ENCODE measurements at regions not wholly inside any gene's neighbourhood (a gene's known extent, or its start where the extent isn't known, plus 50 kb on each side); places are given as distances from the start of the nearest gene placed in this dataset.

- no peak for TF ChIP-seq POLR2A (IDR thresholded peaks at IDR 0.05)
- TF ChIP-seq CTCF (IDR thresholded peaks at IDR 0.05) = no peak
Measured at GRCh38 chr4:81549984-81550383, 78.3 kb upstream of the RASGEF1B start.
